Muscle layer of duodenum (tissue), 2 donors: ENCODE measurements at regions not wholly inside any gene's neighbourhood (a gene's known extent, or its start where the extent isn't known, plus 50 kb on each side); places are given as distances from the start of the nearest gene placed in this dataset.
"Not testable (repeated sequence)": the region's sequence is repeated elsewhere in the genome, so short reads cannot be mapped to it uniquely, and the experiment has no call there.

Experiments used
- H3K27ac ChIP-seq: one replicate; pipeline ENCODE4 v1.7.0; 2013; ENCODE audit warnings: mild to moderate bottlenecking, low read length
- H3K27me3 ChIP-seq: one replicate; pipeline ENCODE4 v1.7.0; 2013; ENCODE audit warnings: low read depth, mild to moderate bottlenecking, control low read depth, low read length
- H3K36me3 ChIP-seq, 2 donors: one replicate each; pipeline ENCODE4 v1.7.0; 2013; ENCODE audit warnings: low read length in 2 of 2, control low read depth in 1 of 2, mild to moderate bottlenecking in 1 of 2; ENCODE audit not compliant: insufficient read depth in 2 of 2, control insufficient read depth in 1 of 2
- H3K4me1 ChIP-seq, 2 donors: one replicate each; pipeline ENCODE4 v1.7.0; 2013; ENCODE audit warnings: low read length in 2 of 2, mild to moderate bottlenecking in 2 of 2, control low read depth in 1 of 2, moderate library complexity in 1 of 2; ENCODE audit not compliant: insufficient read depth in 2 of 2, control insufficient read depth in 1 of 2
- H3K4me3 ChIP-seq, 2 donors: one replicate each; pipeline ENCODE4 v1.7.0; 2013; ENCODE audit warnings: low read length in 2 of 2, low read depth in 1 of 2, mild to moderate bottlenecking in 1 of 2
- H3K9me3 ChIP-seq, 2 donors: one replicate each; pipeline ENCODE4 v1.7.0; 2013; ENCODE audit warnings: low read length in 2 of 2, control low read depth in 1 of 2, mild to moderate bottlenecking in 1 of 2; ENCODE audit not compliant: control insufficient read depth in 1 of 2
- donor health status: healthy.

- H3K9me3 ChIP-seq = no peaks in the 10 kb centered on the region
- H3K27ac ChIP-seq = no peak overlapping the region
- no peaks in the 10 kb centered on the region for H3K4me1 ChIP-seq
- H3K4me3 ChIP-seq = no peak overlapping the region
- no peaks in the 10 kb centered on the region for H3K36me3 ChIP-seq
- H3K27me3 ChIP-seq = no peaks in the 10 kb centered on the region
These were observed 158.1 kb upstream of the RFLNA start for GRCh38 chr12:124136796-124137195.

GRCh38 chr12:124140944-124141486, 153.9 kb upstream of the RFLNA start:
- no peak overlapping the region for H3K4me3 ChIP-seq
- no peaks in the 10 kb centered on the region for H3K36me3 ChIP-seq
- H3K27ac ChIP-seq = no peak overlapping the region
- peaks cover 0 to 9% of the 10 kb centered on the region in 2 donors for H3K9me3 ChIP-seq
- H3K4me1 ChIP-seq = no peaks in the 10 kb centered on the region
- no peaks in the 10 kb centered on the region for H3K27me3 ChIP-seq

DNA sequence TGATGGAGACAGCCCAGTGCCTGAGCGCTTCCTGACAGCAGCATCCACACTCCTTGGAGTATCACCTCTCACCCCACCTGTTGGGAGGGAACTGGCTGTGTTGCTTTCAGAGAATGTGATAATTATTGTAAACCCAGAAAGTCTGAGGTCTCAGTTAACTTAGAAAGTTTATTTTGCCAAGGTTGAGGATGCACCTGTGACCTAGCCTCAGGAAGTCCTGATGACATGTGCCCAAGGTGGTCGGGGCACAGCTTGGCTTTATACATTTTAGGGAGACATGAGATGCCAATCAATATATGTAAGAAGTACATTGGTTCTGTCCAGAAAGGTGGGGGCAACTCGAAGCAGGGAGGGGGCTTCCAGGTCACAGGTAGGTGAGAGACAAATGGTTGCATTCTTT, 153.3 kb upstream of the RFLNA start:
- H3K36me3 ChIP-seq, H3K4me1 ChIP-seq, H3K4me3 ChIP-seq, H3K27ac ChIP-seq, H3K27me3 ChIP-seq, H3K9me3 ChIP-seq: not testable (repeated sequence)

DNA sequence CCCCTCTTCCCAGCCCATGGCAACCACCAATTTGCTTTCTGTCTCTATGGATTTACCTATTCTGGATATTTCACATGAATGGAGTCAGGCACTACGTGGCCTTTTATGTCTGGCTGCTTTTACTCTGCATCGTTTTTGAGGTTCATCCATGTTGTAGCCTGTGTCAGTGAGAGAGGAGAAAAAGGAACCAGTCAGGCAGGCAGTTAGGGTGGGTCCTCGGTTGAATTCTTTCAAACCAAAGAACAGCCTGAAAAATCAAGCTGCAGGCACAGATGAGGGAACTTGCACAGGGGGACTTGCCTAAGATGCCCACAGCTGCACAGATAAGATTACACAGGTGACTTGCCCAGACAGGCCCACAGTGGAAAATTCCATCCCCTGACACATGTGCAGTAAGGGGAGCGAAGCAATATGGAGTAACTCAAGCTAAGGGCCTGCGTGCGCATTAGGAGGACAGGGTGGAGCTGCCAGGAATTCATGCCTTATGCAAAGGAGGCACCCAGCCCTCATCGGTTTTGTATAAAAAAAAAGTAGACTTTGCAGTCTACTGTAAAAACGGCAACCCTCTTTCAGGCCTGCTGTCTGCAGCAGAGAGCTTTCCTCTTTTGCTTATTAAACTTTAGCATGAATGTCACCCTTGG, 152.4 kb upstream of the RFLNA start:
- H3K27me3 ChIP-seq = no peaks in the 10 kb centered on the region
- H3K9me3 ChIP-seq = peaks cover 0 to 9% of the 10 kb centered on the region in 2 donors
- H3K4me3 ChIP-seq = no peak overlapping the region
- H3K27ac ChIP-seq = no peak overlapping the region
- no peaks in the 10 kb centered on the region for H3K4me1 ChIP-seq
- H3K36me3 ChIP-seq = no peaks in the 10 kb centered on the region

DNA sequence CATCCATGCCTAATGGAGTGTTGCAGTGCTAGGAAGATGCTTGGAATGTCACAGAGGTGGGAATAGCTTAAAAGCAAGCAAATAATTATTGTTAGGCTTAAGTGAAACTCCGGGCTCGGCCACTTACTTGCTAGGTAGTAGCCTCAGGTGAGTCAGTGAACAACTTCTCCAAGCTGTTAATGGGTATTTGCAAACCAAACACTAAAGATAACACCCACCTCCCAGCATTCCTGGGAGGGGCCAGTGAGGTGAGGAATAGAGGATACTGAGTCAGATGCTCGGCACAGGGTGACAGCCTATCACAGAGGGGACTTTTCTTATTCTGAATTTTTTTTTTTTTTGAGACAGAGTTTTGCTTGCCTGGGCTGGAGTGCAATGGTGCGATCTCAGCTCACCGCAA, 151.2 kb upstream of the RFLNA start:
- Histone ChIP-seq H3K27ac (no peak overlapping the region), H3K4me1 (no peaks in the 10 kb centered on the region), H3K27me3 (no peaks in the 10 kb centered on the region), H3K9me3 (peaks cover 0 to 9% of the 10 kb centered on the region in 2 donors), H3K4me3 (no peak overlapping the region), H3K36me3 (no peaks in the 10 kb centered on the region)

- no peak overlapping the region for H3K27ac ChIP-seq
- peaks cover 0 to 9% of the 10 kb centered on the region in 2 donors for H3K9me3 ChIP-seq
- no peaks in the 10 kb centered on the region for H3K36me3 ChIP-seq
- H3K4me1 ChIP-seq = no peaks in the 10 kb centered on the region
- no peak overlapping the region for H3K4me3 ChIP-seq
- no peaks in the 10 kb centered on the region for H3K27me3 ChIP-seq
These were observed 150.2 kb upstream of the RFLNA start for GRCh38 chr12:124144531-124145194.

- no peak overlapping the region for H3K27ac ChIP-seq
These were observed 147.9 kb upstream of the RFLNA start for GRCh38 chr12:124147027-124147426.

GRCh38 chr12:124147575-124147974, 147.3 kb upstream of the RFLNA start:
- no peak overlapping the region for H3K4me3 ChIP-seq
- H3K9me3 ChIP-seq = peaks cover 0 to 4% of the 10 kb centered on the region in 2 donors
- H3K4me1 ChIP-seq = no peaks in the 10 kb centered on the region
- H3K27ac ChIP-seq = no peak overlapping the region
- no peaks in the 10 kb centered on the region for H3K27me3 ChIP-seq
- no peaks in the 10 kb centered on the region for H3K36me3 ChIP-seq

More at GRCh38 chr12:124147027-124147426, 147.9 kb upstream of the RFLNA start:
- Histone ChIP-seq H3K4me1 (no peaks in the 10 kb centered on the region), H3K27me3 (no peaks in the 10 kb centered on the region), H3K9me3 (peaks cover 0 to 9% of the 10 kb centered on the region in 2 donors), H3K36me3 (no peaks in the 10 kb centered on the region), H3K4me3 (no peak overlapping the region)

DNA sequence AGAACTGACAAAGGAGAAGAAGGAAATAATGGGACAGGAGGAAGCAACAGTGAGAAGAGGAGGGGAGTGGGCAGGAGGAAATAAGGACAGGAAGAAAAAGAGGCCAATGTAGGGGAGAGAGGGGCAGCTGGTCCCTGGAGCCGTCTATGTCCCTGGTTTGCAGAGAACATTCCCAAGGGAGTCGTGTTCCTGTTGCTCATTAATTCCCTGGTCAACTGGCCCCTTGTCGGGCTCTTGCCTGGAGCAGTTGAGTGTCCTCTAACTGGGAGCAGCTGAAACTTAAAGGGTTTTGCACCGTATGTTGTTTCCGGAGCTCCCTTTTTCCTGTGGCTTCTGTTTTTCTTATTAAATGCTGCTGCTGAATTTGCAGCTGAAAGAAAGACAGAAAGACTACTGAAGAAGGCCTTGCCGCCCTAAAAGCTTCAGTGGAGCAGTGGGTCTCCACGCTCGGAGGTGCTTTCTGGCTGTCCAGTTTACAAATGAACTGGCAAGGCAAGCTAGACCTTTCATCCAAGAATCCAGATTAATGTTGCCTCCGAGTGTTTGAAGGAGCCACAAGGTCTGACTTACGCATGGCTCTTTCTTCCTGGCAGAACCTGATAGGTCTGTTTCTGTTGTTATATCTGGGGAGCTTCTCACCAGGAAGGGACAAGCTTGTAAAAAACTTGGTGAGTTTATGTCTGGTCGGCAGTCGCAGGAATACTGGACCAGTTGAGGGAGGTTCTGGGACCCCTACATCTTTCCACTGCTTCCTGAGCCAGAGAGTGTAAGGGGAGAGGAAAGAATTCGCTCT, 146.2 kb upstream of the RFLNA start:
- no peaks in the 10 kb centered on the region for H3K4me1 ChIP-seq
- no peaks in the 10 kb centered on the region for H3K9me3 ChIP-seq
- no peaks in the 10 kb centered on the region for H3K27me3 ChIP-seq
- no peak overlapping the region for H3K4me3 ChIP-seq
- no peaks in the 10 kb centered on the region for H3K36me3 ChIP-seq
- H3K27ac ChIP-seq = no peak overlapping the region

- Histone ChIP-seq H3K4me3 (no peak overlapping the region), H3K4me1 (no peaks in the 10 kb centered on the region), H3K36me3 (no peaks in the 10 kb centered on the region), H3K9me3 (no peaks in the 10 kb centered on the region), H3K27me3 (no peaks in the 10 kb centered on the region), H3K27ac (no peak overlapping the region)
These were observed 145.6 kb upstream of the RFLNA start for GRCh38 chr12:124149287-124149686.

- Histone ChIP-seq H3K27ac (no peak overlapping the region), H3K27me3 (no peaks in the 10 kb centered on the region), H3K4me1 (no peaks in the 10 kb centered on the region), H3K9me3 (no peaks in the 10 kb centered on the region), H3K4me3 (no peak overlapping the region), H3K36me3 (no peaks in the 10 kb centered on the region)
These were observed 144.7 kb upstream of the RFLNA start for GRCh38 chr12:124150168-124150567.
